ENCODE measurements at regions not wholly inside any gene's neighbourhood (a gene's known extent, or its start where the extent isn't known, plus 50 kb on each side); places are given as distances from the start of the nearest gene placed in this dataset.

DNA sequence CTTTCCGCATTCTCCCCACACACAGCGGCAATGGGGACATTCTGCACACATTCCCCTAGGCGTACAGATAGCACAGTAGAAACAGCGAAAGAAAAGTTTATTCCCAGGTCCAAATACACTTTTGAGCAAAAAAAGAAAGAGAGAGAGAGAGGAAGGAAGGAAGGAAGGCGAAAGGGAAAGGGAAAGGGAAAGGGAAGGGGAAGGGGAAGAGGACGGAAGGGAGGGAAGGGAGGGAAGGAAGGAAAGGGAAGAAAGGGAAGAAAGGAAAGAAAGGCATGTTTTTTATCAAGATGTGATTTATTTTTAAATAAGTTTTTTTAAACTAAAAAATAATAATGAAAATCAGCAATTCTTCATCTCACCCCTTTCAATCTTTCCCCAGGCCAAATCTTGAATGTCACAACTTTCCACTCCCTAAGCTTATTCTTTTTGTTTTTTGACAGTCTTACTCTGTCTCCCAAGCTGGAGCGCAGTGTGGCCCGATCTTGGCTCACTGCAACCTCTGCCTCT is 281.7 kb downstream of the SKIDA1 start:
- TF ChIP-seq, protein P1, sequence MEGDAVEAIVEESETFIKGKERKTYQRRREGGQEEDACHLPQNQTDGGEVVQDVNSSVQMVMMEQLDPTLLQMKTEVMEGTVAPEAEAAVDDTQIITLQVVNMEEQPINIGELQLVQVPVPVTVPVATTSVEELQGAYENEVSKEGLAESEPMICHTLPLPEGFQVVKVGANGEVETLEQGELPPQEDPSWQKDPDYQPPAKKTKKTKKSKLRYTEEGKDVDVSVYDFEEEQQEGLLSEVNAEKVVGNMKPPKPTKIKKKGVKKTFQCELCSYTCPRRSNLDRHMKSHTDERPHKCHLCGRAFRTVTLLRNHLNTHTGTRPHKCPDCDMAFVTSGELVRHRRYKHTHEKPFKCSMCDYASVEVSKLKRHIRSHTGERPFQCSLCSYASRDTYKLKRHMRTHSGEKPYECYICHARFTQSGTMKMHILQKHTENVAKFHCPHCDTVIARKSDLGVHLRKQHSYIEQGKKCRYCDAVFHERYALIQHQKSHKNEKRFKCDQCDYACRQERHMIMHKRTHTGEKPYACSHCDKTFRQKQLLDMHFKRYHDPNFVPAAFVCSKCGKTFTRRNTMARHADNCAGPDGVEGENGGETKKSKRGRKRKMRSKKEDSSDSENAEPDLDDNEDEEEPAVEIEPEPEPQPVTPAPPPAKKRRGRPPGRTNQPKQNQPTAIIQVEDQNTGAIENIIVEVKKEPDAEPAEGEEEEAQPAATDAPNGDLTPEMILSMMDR (optimal IDR thresholded peaks at IDR 0.05 in 1 of 3, IDR thresholded peaks at IDR 0.05 in 1 of 3, conservative IDR thresholded peaks at IDR 0.05 in 1 of 3; ENCODE audit: extremely low read depth in 1 of 3, insufficient read depth in 2 of 3, low read length in 3 of 3) = no peak
- no peak for TF ChIP-seq EZH2 (IDR thresholded peaks at IDR 0.05; ENCODE audit: low read length)
- no peaks in the 10 kb centered on the region for H4K20me1 ChIP-seq (ENCODE audit: control insufficient read depth, extremely low read depth, insufficient read depth, low read length)
- DNase-seq (ENCODE audit: low read depth, low spot score) (no peak), FAIRE-seq (no peak)
- no peak overlapping the region for H3K4me3 ChIP-seq (ENCODE audit: control insufficient read depth in 2 of 3, extremely low read depth in 1 of 3, insufficient read depth in 2 of 3, low read depth in 1 of 3, low read length in 3 of 3)
- H3K36me3 ChIP-seq (ENCODE audit: control insufficient read depth in 2 of 2, extremely low read depth in 1 of 2, insufficient read depth in 2 of 2, low read length in 2 of 2) = no peaks in the 10 kb centered on the region
- H3K4me1 ChIP-seq (ENCODE audit: control insufficient read depth, extremely low read depth, insufficient read depth, low read length) = no peaks in the 10 kb centered on the region
- dilution Hi-C loops (cut with MboI; ENCODE audit: extremely low pct_ligation_motif_present, low sequenced_read_pairs) = no loop called here
- H3K4me2 ChIP-seq (ENCODE audit: control insufficient read depth, extremely low read depth, insufficient read depth, low read depth, low read length) = no peak overlapping the region
- no peaks in the 10 kb centered on the region for H3K27me3 ChIP-seq (ENCODE audit: control insufficient read depth, extremely low read depth, insufficient read depth, low read length)
- no peak overlapping the region for H2AFZ ChIP-seq (ENCODE audit: control insufficient read depth, low read length)
- no peaks in the 10 kb centered on the region for H3K79me2 ChIP-seq (ENCODE audit: control insufficient read depth, insufficient read depth, low read length)
- no peaks in the 10 kb centered on the region for H3K9me1 ChIP-seq (ENCODE audit: control insufficient read depth, extremely low read depth, insufficient read depth, low read length)
- H3K9ac ChIP-seq (ENCODE audit: control insufficient read depth, extremely low read depth, insufficient read depth, low read length) = no peak overlapping the region
- no peak overlapping the region for H3K27ac ChIP-seq (ENCODE audit: control insufficient read depth, insufficient read depth, low read length)
- H3K9me3 ChIP-seq (ENCODE audit: control insufficient read depth, low read depth, low read length) = no peaks in the 10 kb centered on the region

DNA sequence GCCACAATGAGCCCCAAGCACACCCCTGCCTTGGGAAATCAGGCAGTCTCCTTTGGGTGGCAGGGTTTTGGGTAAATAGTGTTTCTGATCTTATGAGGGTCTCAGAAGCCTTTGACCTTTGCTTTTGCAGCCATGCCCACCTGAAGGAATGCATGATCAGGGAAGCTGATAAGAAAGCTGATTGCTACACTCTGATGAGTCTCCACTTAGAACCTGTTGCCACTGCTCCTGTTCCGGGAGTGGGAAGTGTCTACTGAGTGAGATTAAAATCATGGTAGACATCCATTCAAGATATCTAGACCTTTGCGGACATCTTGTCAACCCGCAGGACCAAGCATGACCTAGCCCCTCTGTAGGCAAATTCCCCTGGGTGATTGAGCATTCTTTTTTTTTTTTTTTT is 282.6 kb downstream of the SKIDA1 start:
- Histone ChIP-seq H3K9me3 (ENCODE audit: control insufficient read depth, low read depth, low read length) (no peaks in the 10 kb centered on the region), H3K4me3 (ENCODE audit: control insufficient read depth in 2 of 3, extremely low read depth in 1 of 3, insufficient read depth in 2 of 3, low read depth in 1 of 3, low read length in 3 of 3) (no peak overlapping the region), H3K36me3 (ENCODE audit: control insufficient read depth in 2 of 2, extremely low read depth in 1 of 2, insufficient read depth in 2 of 2, low read length in 2 of 2) (no peaks in the 10 kb centered on the region), H3K4me1 (ENCODE audit: control insufficient read depth, extremely low read depth, insufficient read depth, low read length) (no peaks in the 10 kb centered on the region), H3K4me2 (ENCODE audit: control insufficient read depth, extremely low read depth, insufficient read depth, low read depth, low read length) (no peak overlapping the region), H4K20me1 (ENCODE audit: control insufficient read depth, extremely low read depth, insufficient read depth, low read length) (no peaks in the 10 kb centered on the region), H3K79me2 (ENCODE audit: control insufficient read depth, insufficient read depth, low read length) (no peaks in the 10 kb centered on the region), H3K27ac (ENCODE audit: control insufficient read depth, insufficient read depth, low read length) (no peak overlapping the region), H2AFZ (ENCODE audit: control insufficient read depth, low read length) (no peak overlapping the region), H3K9me1 (ENCODE audit: control insufficient read depth, extremely low read depth, insufficient read depth, low read length) (no peaks in the 10 kb centered on the region), H3K27me3 (ENCODE audit: control insufficient read depth, extremely low read depth, insufficient read depth, low read length) (no peaks in the 10 kb centered on the region), H3K9ac (ENCODE audit: control insufficient read depth, extremely low read depth, insufficient read depth, low read length) (no peak overlapping the region)
- TF ChIP-seq EZH2 (IDR thresholded peaks at IDR 0.05; ENCODE audit: low read length) = no peak
- TF ChIP-seq, protein P1 (optimal IDR thresholded peaks at IDR 0.05 in 1 of 3, IDR thresholded peaks at IDR 0.05 in 1 of 3, conservative IDR thresholded peaks at IDR 0.05 in 1 of 3; ENCODE audit: extremely low read depth in 1 of 3, insufficient read depth in 2 of 3, low read length in 3 of 3) = no peak
- no peak for DNase-seq (ENCODE audit: low read depth, low spot score)
- dilution Hi-C loops (cut with MboI; ENCODE audit: extremely low pct_ligation_motif_present, low sequenced_read_pairs) = no loop called here
- no peak for FAIRE-seq

All from keratinocyte (primary cell).